ENCODE measurements at regions not wholly inside any gene's neighbourhood (a gene's known extent, or its start where the extent isn't known, plus 50 kb on each side); places are given as distances from the start of the nearest gene placed in this dataset.

GRCh38 chr1:192905049-192905448, 96.2 kb downstream of the RGS2 start:
- TF ChIP-seq MAX (CRISPR knock-in tag; IDR thresholded peaks at IDR 0.05) (no peak), CTCF (IDR thresholded peaks at IDR 0.05) (no peak), STAT6 (CRISPR knock-in tag; conservative IDR thresholded peaks at IDR 0.05; ENCODE audit: low read depth) (no peak), GABPB1 (CRISPR knock-in tag; IDR thresholded peaks at IDR 0.05) (no peak), MYBL2 (CRISPR knock-in tag; IDR thresholded peaks at IDR 0.05) (no peak), ZNF219 (CRISPR knock-in tag; IDR thresholded peaks at IDR 0.05; ENCODE audit: borderline replicate concordance) (no peak), TP53 (CRISPR knock-in tag; IDR thresholded peaks at IDR 0.05) (no peak), PRDM15 (CRISPR knock-in tag; IDR thresholded peaks at IDR 0.05) (no peak), USF2 (CRISPR knock-in tag; IDR thresholded peaks at IDR 0.05) (no peak), ZNF532 (CRISPR knock-in tag; IDR thresholded peaks at IDR 0.05; ENCODE audit: borderline replicate concordance) (no peak), ESRRA (CRISPR knock-in tag; IDR thresholded peaks at IDR 0.05; ENCODE audit: borderline replicate concordance) (no peak), MLX (CRISPR knock-in tag; IDR thresholded peaks at IDR 0.05) (no peak)

Data from WTC11 (cell line).